RWPE2 (cell line): ENCODE measurements at regions not wholly inside any gene's neighbourhood (a gene's known extent, or its start where the extent isn't known, plus 50 kb on each side); places are given as distances from the start of the nearest gene placed in this dataset.

Source experiments
- ATAC-seq: fragments of 200-7000 bp; cut with Tn5 transposase; 3 replicates; pipeline ENCODE4 v1.9.1; 2021; ENCODE audit warnings: low read depth
- DNase-seq: peaks from one replicate; pipeline ENCODE4 v3.0.0-alpha.2; 2020; ENCODE audit warnings: low spot score
- H3K27ac ChIP-seq: fragments of 450-650 bp; 2 replicates; pipeline ENCODE4 v1.5.1; 2017; ENCODE audit warnings: mild to moderate bottlenecking; ENCODE audit not compliant: poor library complexity, severe bottlenecking
- H3K27me3 ChIP-seq: fragments of 250-450 bp; sonication (Bioruptor Pico); 2 replicates; pipeline ENCODE4 v1.5.1; 2021; ENCODE audit warnings: mild to moderate bottlenecking, moderate library complexity; ENCODE audit not compliant: insufficient read depth, poor library complexity, severe bottlenecking
- H3K36me3 ChIP-seq: fragments of 250-450 bp; sonication (Bioruptor Pico); 2 replicates; pipeline ENCODE4 v1.5.1; 2020; ENCODE audit warnings: low read depth, mild to moderate bottlenecking, moderate library complexity
- H3K4me1 ChIP-seq: fragments of 250-450 bp; sonication (Bioruptor Pico); 2 replicates; pipeline ENCODE4 v1.5.1; 2021; ENCODE audit warnings: mild to moderate bottlenecking, moderate library complexity; ENCODE audit not compliant: insufficient read depth, poor library complexity, severe bottlenecking
- H3K4me3 ChIP-seq: fragments of 250-450 bp; sonication (Bioruptor Pico); 2 replicates; pipeline ENCODE4 v1.5.1; 2021; ENCODE audit warnings: mild to moderate bottlenecking, moderate library complexity; ENCODE audit not compliant: severe bottlenecking
- H3K9me3 ChIP-seq: fragments of 250-450 bp; sonication (Bioruptor Pico); 2 replicates; pipeline ENCODE4 v1.5.1; 2021; ENCODE audit warnings: mild to moderate bottlenecking, moderate library complexity; ENCODE audit not compliant: severe bottlenecking
- CTCF ChIP-seq: fragments of 450-650 bp; IDR thresholded peaks from one replicate; pipeline ENCODE4 v1.5.1; 2017; ENCODE audit warnings: mild to moderate bottlenecking, moderate library complexity; ENCODE audit not compliant: poor library complexity, severe bottlenecking

GRCh38 chr16:85306071-85306792 lies 194.0 kb upstream of the CIBAR2 start:
- Histone ChIP-seq H3K36me3 (no peaks in the 10 kb centered on the region), H3K4me1 (peaks cover 5% of the 10 kb centered on the region), H3K27me3 (no peaks in the 10 kb centered on the region), H3K4me3 (no peak overlapping the region), H3K27ac (peak overlapping the region; percentile 17), H3K9me3 (no peaks in the 10 kb centered on the region)
- peak; percentile 86 for ATAC-seq
- no peak for TF ChIP-seq CTCF
- peak; percentile 89 for DNase-seq

GRCh38 chr16:85306793-85307551 lies 194.7 kb upstream of the CIBAR2 start:
- H3K4me1 ChIP-seq: peaks cover 5% of the 10 kb centered on the region
- H3K36me3 ChIP-seq: no peaks in the 10 kb centered on the region
- H3K27ac ChIP-seq: peak overlapping the region; percentile 17

GRCh38 chr16:85307552-85308364 lies 195.5 kb upstream of the CIBAR2 start:
- peaks cover 5% of the 10 kb centered on the region for H3K4me1 ChIP-seq

More at GRCh38 chr16:85306793-85307551, 194.7 kb upstream of the CIBAR2 start:
- no peak for TF ChIP-seq CTCF
- ATAC-seq: no peak
- H3K4me3 ChIP-seq: no peak overlapping the region
- no peak for DNase-seq
- H3K27me3 ChIP-seq: no peaks in the 10 kb centered on the region
- H3K9me3 ChIP-seq: no peaks in the 10 kb centered on the region

More at GRCh38 chr16:85307552-85308364, 195.5 kb upstream of the CIBAR2 start:
- H3K27me3 ChIP-seq: no peaks in the 10 kb centered on the region
- DNase-seq (no peak), ATAC-seq (no peak)
- no peak for TF ChIP-seq CTCF
- H3K9me3 ChIP-seq: no peaks in the 10 kb centered on the region
- H3K4me3 ChIP-seq: no peak overlapping the region
- no peaks in the 10 kb centered on the region for H3K36me3 ChIP-seq
- no peak overlapping the region for H3K27ac ChIP-seq
